Endothelial cell (in vitro differentiated cells): ENCODE measurements at regions not wholly inside any gene's neighbourhood (a gene's known extent, or its start where the extent isn't known, plus 50 kb on each side); places are given as distances from the start of the nearest gene placed in this dataset.
A peak's percentile ranks its signal among the peaks of the same experiment; 100 is the strongest.
"Not testable (repeated sequence)": the region's sequence is repeated elsewhere in the genome, so short reads cannot be mapped to it uniquely, and the experiment has no call there.

Source experiments
- DNase-seq: peaks from one replicate; pipeline ENCODE4 v3.0.0; 2021; ENCODE audit warnings: low spot score
- H3K27ac Mint-ChIP-seq: one replicate; pipeline ENCODE4 v1.8.0; 2021; ENCODE audit warnings: mixed read lengths, inconsistent platforms; ENCODE audit not compliant: unreplicated experiment
- H3K27me3 Mint-ChIP-seq: one replicate; pipeline ENCODE4 v1.8.0; 2021; ENCODE audit warnings: mild to moderate bottlenecking, moderate library complexity, mixed read lengths, inconsistent platforms; ENCODE audit not compliant: unreplicated experiment
- H3K36me3 Mint-ChIP-seq: one replicate; pipeline ENCODE4 v1.8.0; 2021; ENCODE audit warnings: mild to moderate bottlenecking, low read depth, mixed read lengths, inconsistent platforms; ENCODE audit not compliant: unreplicated experiment
- H3K4me1 Mint-ChIP-seq: one replicate; pipeline ENCODE4 v1.8.0; 2021; ENCODE audit warnings: mild to moderate bottlenecking, mixed read lengths, inconsistent platforms; ENCODE audit not compliant: unreplicated experiment
- H3K4me3 Mint-ChIP-seq: one replicate; pipeline ENCODE4 v1.8.0; 2021; ENCODE audit warnings: mild to moderate bottlenecking, mixed read lengths, inconsistent platforms; ENCODE audit not compliant: unreplicated experiment
- H3K9me3 Mint-ChIP-seq: one replicate; pipeline ENCODE4 v1.8.0; 2021; ENCODE audit warnings: mixed read lengths, inconsistent platforms; ENCODE audit not compliant: unreplicated experiment
- CTCF ChIP-seq: fragments of 200-600 bp; sonication (generic); IDR thresholded peaks from one replicate; pipeline ENCODE4 v1.5.0; 2021; ENCODE audit warnings: antibody characterized with exemption; ENCODE audit not compliant: unreplicated experiment

GRCh38 chr1:831522-831921, 92.2 kb upstream of the SAMD11 start:
- DNase-seq: no peak
- Mint-ChIP-seq H3K4me3 (no peak overlapping the region), H3K27me3 (peaks cover 11% of the 10 kb centered on the region), H3K9me3 (no peaks in the 10 kb centered on the region), H3K27ac (no peak overlapping the region), H3K4me1 (peaks cover 31% of the 10 kb centered on the region), H3K36me3 (peaks cover 24% of the 10 kb centered on the region)
- TF ChIP-seq CTCF: no peak

GRCh38 chr1:832136-832535, 91.6 kb upstream of the SAMD11 start:
- Mint-ChIP-seq H3K27me3 (peaks cover 10% of the 10 kb centered on the region), H3K4me3 (no peak overlapping the region), H3K4me1 (peaks cover 29% of the 10 kb centered on the region), H3K27ac (no peak overlapping the region), H3K36me3 (peaks cover 27% of the 10 kb centered on the region), H3K9me3 (no peaks in the 10 kb centered on the region)
- no peak for TF ChIP-seq CTCF
- no peak for DNase-seq

- Mint-ChIP-seq H3K4me1 (peaks cover 32% of the 10 kb centered on the region), H3K36me3 (peaks cover 27% of the 10 kb centered on the region), H3K4me3 (peak overlapping the region; percentile 72), H3K27ac (peak overlapping the region; percentile 45)
- H3K9me3 Mint-ChIP-seq, DNase-seq, H3K27me3 Mint-ChIP-seq: not testable (repeated sequence)
These were observed 90.5 kb upstream of the SAMD11 start for GRCh38 chr1:833226-833625.

- not testable (repeated sequence) for H3K27ac Mint-ChIP-seq, H3K27me3 Mint-ChIP-seq, H3K9me3 Mint-ChIP-seq, DNase-seq, H3K4me3 Mint-ChIP-seq
- Mint-ChIP-seq H3K4me1 (peaks cover 34% of the 10 kb centered on the region), H3K36me3 (peaks cover 27% of the 10 kb centered on the region)
These were observed 88.2 kb upstream of the SAMD11 start for GRCh38 chr1:835509-835908.

- H3K27me3 Mint-ChIP-seq, DNase-seq, H3K4me3 Mint-ChIP-seq, H3K9me3 Mint-ChIP-seq, H3K27ac Mint-ChIP-seq: not testable (repeated sequence)
- Mint-ChIP-seq H3K4me1 (peaks cover 24% of the 10 kb centered on the region), H3K36me3 (peaks cover 23% of the 10 kb centered on the region)
These were observed 86.1 kb upstream of the SAMD11 start for GRCh38 chr1:837601-838000.

GRCh38 chr1:838291-838690, 85.4 kb upstream of the SAMD11 start:
- not testable (repeated sequence) for H3K4me3 Mint-ChIP-seq, DNase-seq, H3K9me3 Mint-ChIP-seq, H3K27me3 Mint-ChIP-seq
- H3K36me3 Mint-ChIP-seq: peaks cover 23% of the 10 kb centered on the region
- H3K27ac Mint-ChIP-seq: peak overlapping the region; percentile 58
- peaks cover 21% of the 10 kb centered on the region for H3K4me1 Mint-ChIP-seq

GRCh38 chr1:840592-840991, 83.1 kb upstream of the SAMD11 start:
- peaks cover 15% of the 10 kb centered on the region for H3K4me1 Mint-ChIP-seq
- not testable (repeated sequence) for DNase-seq

GRCh38 chr1:841671-842425, 81.9 kb upstream of the SAMD11 start:
- DNase-seq, H3K27me3 Mint-ChIP-seq, H3K9me3 Mint-ChIP-seq, H3K27ac Mint-ChIP-seq, H3K4me3 Mint-ChIP-seq: not testable (repeated sequence)
- Mint-ChIP-seq H3K4me1 (peaks cover 17% of the 10 kb centered on the region), H3K36me3 (peaks cover 12% of the 10 kb centered on the region)

More at GRCh38 chr1:840592-840991, 83.1 kb upstream of the SAMD11 start:
- H3K36me3 Mint-ChIP-seq: peaks cover 17% of the 10 kb centered on the region
- not testable (repeated sequence) for H3K4me3 Mint-ChIP-seq, H3K27me3 Mint-ChIP-seq, H3K9me3 Mint-ChIP-seq, H3K27ac Mint-ChIP-seq

GRCh38 chr1:842799-843198, 80.9 kb upstream of the SAMD11 start:
- H3K9me3 Mint-ChIP-seq, DNase-seq, H3K27me3 Mint-ChIP-seq, H3K27ac Mint-ChIP-seq, H3K4me3 Mint-ChIP-seq: not testable (repeated sequence)
- Mint-ChIP-seq H3K36me3 (peaks cover 12% of the 10 kb centered on the region), H3K4me1 (peaks cover 17% of the 10 kb centered on the region)

- not testable (repeated sequence) for H3K4me3 Mint-ChIP-seq, H3K27me3 Mint-ChIP-seq, H3K27ac Mint-ChIP-seq, DNase-seq, H3K4me1 Mint-ChIP-seq, H3K9me3 Mint-ChIP-seq
- peaks cover 12% of the 10 kb centered on the region for H3K36me3 Mint-ChIP-seq
These were observed 79.8 kb upstream of the SAMD11 start for GRCh38 chr1:843946-844345.
